HG03045 (cell line): ENCODE measurements at regions not wholly inside any gene's neighbourhood (a gene's known extent, or its start where the extent isn't known, plus 50 kb on each side); places are given as distances from the start of the nearest gene placed in this dataset.
"Not testable (repeated sequence)": the region's sequence is repeated elsewhere in the genome, so short reads cannot be mapped to it uniquely, and the experiment has no call there.

Experiments
- ATAC-seq: cut with Tn5 transposase; IDR thresholded peaks from one replicate; pipeline ENCODE4 v1.9.1; 2021; ENCODE audit warnings: mild to moderate bottlenecking, moderate library complexity; ENCODE audit not compliant: unreplicated experiment

DNA sequence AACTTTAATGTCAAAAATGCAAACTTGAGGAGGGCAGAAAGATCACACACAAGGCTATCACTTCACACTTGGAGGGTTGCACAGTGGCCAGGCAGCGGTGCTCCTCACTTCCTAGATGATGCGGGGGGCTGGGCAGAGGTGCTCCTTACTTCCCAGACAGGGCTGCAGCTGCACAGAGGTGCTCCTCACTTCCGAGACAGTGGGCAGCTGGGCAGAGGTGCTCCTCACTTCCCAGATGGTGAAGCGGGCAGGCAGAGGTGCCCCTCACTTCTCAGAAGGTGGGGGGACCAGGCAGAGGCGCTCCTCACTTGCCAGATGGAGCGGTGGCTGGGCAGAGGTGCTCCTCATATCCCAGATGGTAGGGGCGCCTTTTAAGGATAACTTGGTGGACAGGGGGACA, 423.2 kb upstream of the RORB start:
- ATAC-seq, result no peak

DNA sequence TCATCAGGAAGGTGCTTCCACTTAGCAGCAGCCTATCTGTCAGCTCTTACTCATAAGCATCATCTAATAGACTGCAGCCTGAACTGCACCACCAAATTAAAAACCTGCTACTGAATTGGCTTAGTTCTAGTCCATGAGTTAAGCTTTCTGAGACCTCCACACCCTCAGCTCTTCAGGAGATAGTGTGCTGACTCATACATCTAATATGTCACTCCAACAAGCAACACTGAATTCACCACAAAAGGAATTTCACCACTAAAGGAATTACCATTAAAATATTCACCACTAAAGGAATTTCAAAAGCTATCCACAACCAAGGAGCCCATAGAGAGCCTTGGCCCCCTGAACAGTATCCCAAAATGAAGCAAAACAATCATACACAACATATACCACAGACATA, 418.5 kb upstream of the RORB start:
- no peak for ATAC-seq

GRCh38 chr9:74080652-74081051, 416.5 kb upstream of the RORB start:
- ATAC-seq, result not testable (repeated sequence)

DNA sequence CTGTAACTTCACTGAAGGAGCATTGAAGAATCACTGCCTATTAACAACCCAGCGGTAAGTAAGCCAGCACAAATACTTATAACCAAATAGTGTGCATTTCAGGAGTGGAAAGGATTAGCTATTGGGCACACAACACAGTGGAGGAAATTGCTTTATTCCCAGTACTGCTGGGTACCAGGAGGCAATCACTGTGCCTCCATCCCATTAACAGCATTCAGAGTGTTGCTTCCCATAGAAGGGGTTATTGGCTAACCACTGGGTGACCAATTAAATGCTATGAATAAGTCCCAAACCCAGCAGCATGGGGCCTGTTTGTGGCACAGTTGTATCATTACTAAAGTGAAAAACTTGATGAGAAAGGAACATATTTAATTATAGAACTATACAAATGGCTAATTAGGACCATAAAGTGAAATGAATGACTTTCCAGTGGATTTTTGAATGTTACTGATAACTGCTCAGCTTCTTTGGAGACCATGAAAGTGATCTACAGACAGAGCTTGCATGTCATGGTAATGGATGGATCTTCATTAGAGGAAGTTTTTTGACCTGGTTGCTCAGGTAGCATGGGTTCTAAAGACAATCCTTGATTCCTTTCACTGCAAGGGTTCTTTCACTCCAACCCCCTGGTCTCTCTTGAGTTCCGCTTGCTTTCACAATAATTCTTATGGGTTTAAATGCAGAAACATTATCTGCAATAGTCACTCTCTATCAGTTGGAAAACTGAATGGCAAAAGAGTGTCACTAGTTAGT, 413.3 kb upstream of the RORB start:
- ATAC-seq, result no peak

DNA sequence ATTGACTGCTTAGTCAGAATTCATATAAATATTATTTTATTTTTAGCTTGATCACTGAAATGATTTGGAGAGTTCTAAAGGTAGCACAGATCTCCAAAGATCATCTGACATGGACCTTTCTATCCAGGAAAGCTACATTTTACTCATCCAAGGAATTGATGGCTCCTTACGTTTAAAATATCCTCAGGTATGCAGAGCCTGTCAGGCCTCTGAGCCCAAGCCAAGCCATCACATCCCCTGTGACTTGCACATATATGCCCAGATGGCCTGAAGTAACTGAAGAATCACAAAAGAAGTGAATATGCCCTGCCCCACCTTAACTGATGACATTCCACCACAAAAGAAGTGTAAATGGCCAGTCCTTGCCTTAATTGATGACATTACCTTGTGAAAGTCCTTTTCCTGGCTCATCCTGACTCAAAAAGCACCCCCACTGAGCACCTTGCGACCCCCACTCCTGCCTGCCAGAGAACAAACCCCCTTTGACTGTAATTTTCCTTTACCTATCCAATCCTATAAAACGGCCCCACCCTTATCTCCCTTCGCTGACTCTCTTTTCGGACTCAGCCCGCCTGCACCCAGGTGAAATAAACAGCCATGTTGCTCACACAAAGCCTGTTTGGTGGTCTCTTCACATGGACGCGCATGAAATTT, 411.6 kb upstream of the RORB start:
- not testable (repeated sequence) for ATAC-seq

DNA sequence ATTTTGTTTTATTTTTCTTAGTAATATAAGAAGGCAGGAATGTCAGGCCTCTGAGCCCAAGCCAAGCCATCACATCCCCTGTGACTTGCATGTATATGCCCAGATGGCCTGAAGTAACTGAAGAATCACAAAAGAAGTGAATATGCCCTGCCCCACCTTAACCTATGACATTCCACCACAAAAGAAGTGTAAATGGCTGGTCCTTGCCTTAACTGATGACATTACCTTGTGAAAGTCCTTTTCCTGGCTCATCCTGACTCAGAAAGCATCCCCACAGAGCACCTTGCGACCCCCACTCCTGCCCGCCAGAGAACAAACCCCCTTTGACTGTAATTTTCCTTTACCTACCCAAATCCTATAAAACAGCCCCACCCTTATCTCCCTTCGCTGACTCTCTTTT, 406.2 kb upstream of the RORB start:
- not testable (repeated sequence) for ATAC-seq

- ATAC-seq, result no peak
These were observed 404.7 kb upstream of the RORB start for GRCh38 chr9:74092491-74092834.

DNA sequence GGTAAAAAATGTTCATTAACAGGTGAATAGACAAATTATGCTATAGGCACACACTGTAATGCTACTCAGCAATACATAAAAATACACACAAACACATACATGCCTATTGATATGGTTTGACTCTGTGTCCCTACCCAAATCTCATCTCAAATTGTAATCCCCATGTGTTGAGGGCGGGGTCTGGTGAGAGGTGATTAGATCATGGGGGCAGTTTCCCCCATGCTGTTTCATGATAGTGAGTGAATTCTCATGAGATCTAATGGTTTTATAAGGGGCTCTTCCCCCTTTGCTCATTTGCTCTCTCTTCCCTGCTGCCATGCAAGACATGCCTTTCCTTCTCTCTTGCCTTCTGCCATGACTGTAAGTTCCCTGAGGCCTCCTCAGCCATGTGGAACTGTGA, 403.1 kb upstream of the RORB start:
- not testable (repeated sequence) for ATAC-seq

DNA sequence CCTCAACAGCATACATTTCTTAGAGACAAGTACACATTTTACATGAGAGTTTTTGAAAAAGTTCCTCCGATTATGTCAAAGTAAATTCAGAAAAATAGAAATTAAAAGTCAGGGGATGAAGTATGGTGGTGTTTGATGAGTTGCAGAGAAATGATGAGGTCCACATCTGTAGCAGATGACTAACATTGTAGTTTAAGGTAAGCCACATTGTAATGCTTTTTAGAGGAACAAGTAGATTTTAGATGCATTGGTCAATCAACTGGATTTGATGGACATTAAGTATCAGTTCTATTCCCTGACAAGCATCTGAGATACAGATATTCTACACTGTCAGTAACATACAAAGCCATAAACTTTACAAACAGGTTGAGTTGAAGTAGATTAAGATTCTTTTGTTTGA, 402.4 kb upstream of the RORB start:
- no peak for ATAC-seq

DNA sequence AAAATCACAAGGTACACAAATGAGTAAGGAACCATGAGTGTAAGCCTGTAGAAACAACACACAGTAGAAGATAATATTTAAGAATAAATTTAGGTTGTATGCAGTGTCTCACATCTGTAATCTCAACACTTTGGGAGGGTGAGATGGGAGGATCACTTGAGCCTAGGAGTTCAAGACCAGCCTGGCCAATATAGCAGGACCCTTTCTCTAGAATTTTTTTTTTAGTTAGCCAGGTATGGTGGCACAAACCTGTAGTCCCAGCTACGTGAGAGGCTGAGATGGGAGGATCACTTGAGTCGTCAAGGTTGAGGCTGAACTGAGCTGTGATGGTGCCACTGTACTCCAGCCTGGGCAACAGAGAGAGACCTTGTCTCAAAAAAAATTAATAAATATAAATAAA, 401.2 kb upstream of the RORB start:
- no peak for ATAC-seq

DNA sequence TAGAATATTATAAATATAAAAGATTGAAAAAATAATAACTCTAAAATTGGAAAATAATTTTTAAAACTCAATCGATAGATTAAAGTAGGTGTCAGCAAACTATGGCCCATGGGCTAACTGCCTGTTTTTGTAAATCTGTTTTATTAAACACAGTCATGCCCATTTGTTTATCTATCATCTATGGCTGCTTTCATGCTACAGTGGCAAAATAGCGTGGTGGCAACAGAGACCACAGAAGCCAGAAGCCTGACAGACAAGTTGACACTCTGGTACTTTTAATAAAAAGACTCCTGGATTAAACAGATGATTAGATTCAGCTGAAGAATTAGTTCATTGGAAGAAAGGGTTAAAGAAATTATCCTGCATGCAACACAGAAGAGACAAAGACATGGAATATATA, 400.7 kb upstream of the RORB start:
- ATAC-seq, result no peak

DNA sequence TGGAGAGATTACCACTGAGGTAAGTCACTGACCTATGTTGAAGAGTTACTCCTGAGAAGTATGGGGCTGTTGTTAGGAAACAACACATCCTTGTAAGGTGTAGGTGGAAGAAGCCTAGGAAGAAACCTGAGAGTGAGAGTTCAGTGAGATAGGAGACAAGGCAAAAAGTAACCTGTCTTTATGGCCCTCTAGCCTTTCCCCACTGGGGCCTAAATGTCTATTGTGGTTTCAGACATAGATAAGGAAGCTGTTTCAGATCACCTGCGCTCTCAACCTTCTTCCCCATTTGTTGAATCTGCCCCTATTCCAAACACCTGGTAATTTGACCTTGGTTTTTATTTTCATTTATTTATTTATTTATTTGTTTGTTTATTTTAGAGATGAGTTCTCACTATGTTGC, 397.1 kb upstream of the RORB start:
- no peak for ATAC-seq

GRCh38 chr9:74102148-74102547, 395.0 kb upstream of the RORB start:
- ATAC-seq, result not testable (repeated sequence)

- no peak for ATAC-seq
These were observed 394.4 kb upstream of the RORB start for GRCh38 chr9:74102702-74103101.

GRCh38 chr9:74107692-74108091, 389.4 kb upstream of the RORB start:
- ATAC-seq, result no peak

GRCh38 chr9:74115976-74116375, 381.2 kb upstream of the RORB start:
- ATAC-seq, result no peak

DNA sequence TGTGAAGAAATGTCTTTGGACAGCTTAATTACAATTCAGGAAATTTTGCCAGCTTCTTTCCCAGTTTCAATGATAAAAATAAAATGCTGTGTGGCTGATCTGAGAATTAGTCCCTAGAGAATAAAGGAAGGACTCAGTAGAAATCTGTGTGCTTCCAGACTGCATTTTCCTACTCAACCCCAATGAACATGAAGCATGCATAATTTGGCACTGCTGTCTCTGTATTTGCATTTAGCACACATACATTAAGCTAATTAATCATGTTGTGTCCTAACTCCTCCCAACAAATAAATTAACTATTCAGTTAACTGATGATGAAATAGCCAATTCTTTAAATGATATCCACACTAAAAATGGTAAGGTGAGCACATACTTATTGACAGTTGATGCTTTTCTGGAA, 380.0 kb upstream of the RORB start:
- ATAC-seq, result no peak

- ATAC-seq, result no peak
These were observed 379.4 kb upstream of the RORB start for GRCh38 chr9:74117731-74118130.

- ATAC-seq, result no peak
These were observed 377.1 kb upstream of the RORB start for GRCh38 chr9:74120061-74120460.

DNA sequence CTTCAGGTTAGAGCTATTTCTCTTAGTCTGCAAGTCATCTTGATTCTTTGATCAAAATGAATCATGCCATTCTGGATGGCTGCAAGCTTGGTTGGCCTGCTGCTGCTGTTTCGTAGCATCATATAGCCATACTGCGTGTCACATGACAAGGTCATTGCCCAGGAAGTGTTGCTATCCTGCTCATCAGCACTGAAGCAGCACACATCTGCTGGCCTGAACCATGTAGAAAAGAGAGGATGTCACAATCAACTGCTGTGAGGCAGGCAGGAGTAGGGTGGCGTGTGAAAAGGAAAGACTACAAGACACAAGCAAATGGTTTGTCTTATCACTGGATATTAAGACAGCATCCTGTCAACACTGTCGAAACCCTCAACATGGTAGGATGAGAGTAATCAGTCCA, 376.7 kb upstream of the RORB start:
- no peak for ATAC-seq

DNA sequence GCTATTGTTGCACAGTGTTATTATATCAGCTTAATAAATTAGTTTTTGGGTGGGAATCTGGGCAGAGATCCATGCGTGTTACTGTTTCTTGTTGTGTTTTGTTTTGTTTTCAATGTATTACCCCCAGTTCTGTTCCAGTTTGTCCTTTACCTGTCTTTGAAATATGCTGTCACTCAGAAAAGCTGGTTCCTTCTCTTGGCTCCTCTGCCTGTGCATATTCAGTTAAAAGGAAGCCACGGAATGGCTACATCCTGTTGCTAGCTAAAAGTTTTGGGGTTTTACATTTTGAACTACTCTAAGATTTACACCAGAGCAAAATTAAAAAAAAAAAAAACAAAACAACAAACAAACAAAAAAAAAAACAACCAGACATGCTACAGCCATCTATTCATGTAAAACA, 374.9 kb upstream of the RORB start:
- ATAC-seq, result no peak

DNA sequence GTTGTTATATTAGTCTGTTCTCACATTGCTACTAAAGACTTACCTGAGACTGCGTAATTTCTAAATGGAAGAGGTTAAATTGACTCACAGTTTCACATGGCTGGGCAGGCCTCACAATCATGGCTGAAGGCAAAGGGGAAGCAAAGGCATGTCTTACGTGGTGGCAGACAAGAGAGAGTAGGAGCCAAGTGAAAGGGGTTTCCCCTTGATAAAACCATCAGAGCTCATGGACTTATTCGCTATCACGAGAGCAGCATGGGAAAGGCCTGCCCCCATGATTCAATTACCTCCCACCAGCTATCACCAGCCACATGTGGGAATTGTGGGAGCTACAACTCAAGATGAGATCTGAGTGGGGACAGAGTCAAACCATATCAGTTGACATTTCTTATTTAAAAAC, 374.5 kb upstream of the RORB start:
- ATAC-seq, result no peak

GRCh38 chr9:74125941-74126340, 371.2 kb upstream of the RORB start:
- no peak for ATAC-seq
